ENCODE measurements at regions not wholly inside any gene's neighbourhood (a gene's known extent, or its start where the extent isn't known, plus 50 kb on each side); places are given as distances from the start of the nearest gene placed in this dataset.

GRCh38 chr2:236642125-236642524 is 72.5 kb downstream of the ACKR3 start:
- TF ChIP-seq POLR2A (IDR thresholded peaks at IDR 0.05): no peak
- no peak for TF ChIP-seq CTCF (IDR thresholded peaks at IDR 0.05)
